ENCODE measurements at regions not wholly inside any gene's neighbourhood (a gene's known extent, or its start where the extent isn't known, plus 50 kb on each side); places are given as distances from the start of the nearest gene placed in this dataset.

GRCh38 chr3:177312491-177312890, 115.2 kb upstream of the TBL1XR1 start:
- TF ChIP-seq ZC3H10 (CRISPR knock-in tag; IDR thresholded peaks at IDR 0.05) (no peak), ZNF565 (CRISPR knock-in tag; conservative IDR thresholded peaks at IDR 0.05; ENCODE audit: low read depth) (no peak), TOX (CRISPR knock-in tag; IDR thresholded peaks at IDR 0.05; ENCODE audit: borderline replicate concordance) (no peak), BACH2 (CRISPR knock-in tag; IDR thresholded peaks at IDR 0.05; ENCODE audit: borderline replicate concordance) (no peak), GLIS3 (CRISPR knock-in tag; IDR thresholded peaks at IDR 0.05) (no peak), ISL1 (CRISPR knock-in tag; IDR thresholded peaks at IDR 0.05) (no peak), ZNF70 (CRISPR knock-in tag; IDR thresholded peaks at IDR 0.05) (no peak)
- no peak for ATAC-seq

GRCh38 chr3:177314897-177315296, 117.6 kb upstream of the TBL1XR1 start:
- TF ChIP-seq ZFP3 (CRISPR knock-in tag; IDR thresholded peaks at IDR 0.05) (no peak), ZNF70 (CRISPR knock-in tag; IDR thresholded peaks at IDR 0.05) (no peak), ZFP30 (CRISPR knock-in tag; IDR thresholded peaks at IDR 0.05) (no peak), TOX (CRISPR knock-in tag; IDR thresholded peaks at IDR 0.05; ENCODE audit: borderline replicate concordance) (no peak), ZNF565 (CRISPR knock-in tag; conservative IDR thresholded peaks at IDR 0.05; ENCODE audit: low read depth) (no peak)
- ATAC-seq: no peak

- no peak for ATAC-seq
These were observed 120.0 kb upstream of the TBL1XR1 start for GRCh38 chr3:177317247-177317646.

GRCh38 chr3:177318559-177318958, 121.3 kb upstream of the TBL1XR1 start:
- ATAC-seq: no peak
- TF ChIP-seq ZNF70 (CRISPR knock-in tag; IDR thresholded peaks at IDR 0.05): no peak
- TF ChIP-seq RARB (CRISPR knock-in tag; IDR thresholded peaks at IDR 0.05): no peak
- no peak for TF ChIP-seq ZNF565 (CRISPR knock-in tag; conservative IDR thresholded peaks at IDR 0.05; ENCODE audit: low read depth)
- no peak for TF ChIP-seq PATZ1 (CRISPR knock-in tag; IDR thresholded peaks at IDR 0.05; ENCODE audit: borderline replicate concordance)
- no peak for TF ChIP-seq TCF4 (CRISPR knock-in tag; IDR thresholded peaks at IDR 0.05; ENCODE audit: borderline replicate concordance)
- no peak for TF ChIP-seq ARNTL (CRISPR knock-in tag; IDR thresholded peaks at IDR 0.05; ENCODE audit: borderline replicate concordance, low read depth)

More at GRCh38 chr3:177317247-177317646, 120.0 kb upstream of the TBL1XR1 start:
- TF ChIP-seq ZFP30 (CRISPR knock-in tag; IDR thresholded peaks at IDR 0.05) (no peak), ARNTL (CRISPR knock-in tag; IDR thresholded peaks at IDR 0.05; ENCODE audit: borderline replicate concordance, low read depth) (no peak), ESRRG (CRISPR knock-in tag; IDR thresholded peaks at IDR 0.05) (no peak), ZC3H10 (CRISPR knock-in tag; IDR thresholded peaks at IDR 0.05) (no peak), GLIS3 (CRISPR knock-in tag; IDR thresholded peaks at IDR 0.05) (no peak), ZNF8 (CRISPR knock-in tag; IDR thresholded peaks at IDR 0.05) (no peak), ZNF70 (CRISPR knock-in tag; IDR thresholded peaks at IDR 0.05) (no peak), POU6F1 (CRISPR knock-in tag; IDR thresholded peaks at IDR 0.05; ENCODE audit: borderline replicate concordance, low read depth) (no peak), CSDC2 (CRISPR knock-in tag; IDR thresholded peaks at IDR 0.05) (no peak), TCF4 (CRISPR knock-in tag; IDR thresholded peaks at IDR 0.05; ENCODE audit: borderline replicate concordance) (no peak), PPARA (CRISPR knock-in tag; IDR thresholded peaks at IDR 0.05; ENCODE audit: borderline replicate concordance) (no peak), TSHZ2 (CRISPR knock-in tag; IDR thresholded peaks at IDR 0.05) (no peak), ZFP3 (CRISPR knock-in tag; IDR thresholded peaks at IDR 0.05) (no peak), CREB5 (CRISPR knock-in tag; IDR thresholded peaks at IDR 0.05; ENCODE audit: low read depth) (no peak), RARB (CRISPR knock-in tag; IDR thresholded peaks at IDR 0.05) (no peak), ISL1 (CRISPR knock-in tag; IDR thresholded peaks at IDR 0.05) (no peak)

Measured in SK-N-SH treated with all-trans-retinoic acid at 6 μM for 48 hours (cell line).